GM21786 (cell line): ENCODE measurements at regions not wholly inside any gene's neighbourhood (a gene's known extent, or its start where the extent isn't known, plus 50 kb on each side); places are given as distances from the start of the nearest gene placed in this dataset.
"Not testable (repeated sequence)": the region's sequence is repeated elsewhere in the genome, so short reads cannot be mapped to it uniquely, and the experiment has no call there.

Experiments used
- ATAC-seq: cut with Tn5 transposase; IDR thresholded peaks from one replicate; pipeline ENCODE4 v1.9.1; 2021; ENCODE audit not compliant: unreplicated experiment

DNA sequence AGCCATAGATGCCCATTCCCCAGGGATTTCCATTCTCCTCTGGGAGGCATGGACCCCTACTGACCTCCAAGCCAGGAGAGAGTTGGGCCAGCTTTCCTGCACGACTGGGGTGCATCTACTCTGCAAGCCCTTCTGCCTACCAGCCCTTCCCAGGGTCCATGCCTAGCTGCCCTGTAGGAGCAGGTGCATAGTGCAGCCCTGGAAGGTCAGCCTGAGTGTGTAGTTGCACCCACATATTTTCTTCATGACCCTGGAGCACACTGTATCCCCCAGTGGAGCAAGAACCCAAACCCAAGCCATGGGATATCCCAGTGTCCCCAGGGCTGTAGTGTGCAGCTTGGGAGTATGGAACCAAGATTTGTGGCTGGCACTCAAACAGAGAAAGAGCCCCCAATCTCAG, 155.6 kb upstream of the GOLGA6L22 start:
- not testable (repeated sequence) for ATAC-seq
